Liver (tissue), 8 donors: ENCODE measurements at regions not wholly inside any gene's neighbourhood (a gene's known extent, or its start where the extent isn't known, plus 50 kb on each side); places are given as distances from the start of the nearest gene placed in this dataset.

Experiments
- DNase-seq: peaks from one replicate; pipeline ENCODE4 v3.0.0-alpha.2; 2017; ENCODE audit warnings: low spot score
- H3K27ac ChIP-seq, 2 donors: one replicate each; pipeline ENCODE4 v1.7.0; 2013; ENCODE audit warnings: inconsistent platforms in 2 of 2, low read length in 2 of 2, control low read depth in 1 of 2, low read depth in 1 of 2, mild to moderate bottlenecking in 1 of 2
- H3K27me3 ChIP-seq, 4 donors: one replicate each; pipeline versions ENCODE4 v1.6.1 to v1.7.0; 2013; ENCODE audit warnings: low read length in 3 of 4, inconsistent platforms in 1 of 4, mild to moderate bottlenecking in 1 of 4, moderate library complexity in 1 of 4; ENCODE audit not compliant: control insufficient read depth in 4 of 4, insufficient read depth in 4 of 4
- H3K36me3 ChIP-seq, 4 donors: one replicate each; pipeline versions ENCODE4 v1.6.1 to v1.7.0; 2013; ENCODE audit warnings: low read length in 3 of 4, mild to moderate bottlenecking in 3 of 4, low read depth in 1 of 4, moderate library complexity in 1 of 4; ENCODE audit not compliant: control insufficient read depth in 4 of 4, insufficient read depth in 3 of 4
- H3K4me1 ChIP-seq, 4 donors: one replicate each; pipeline versions ENCODE4 v1.6.1 to v1.7.0; 2013; ENCODE audit warnings: low read length in 3 of 4, mild to moderate bottlenecking in 3 of 4, moderate library complexity in 1 of 4; ENCODE audit not compliant: control insufficient read depth in 4 of 4, insufficient read depth in 4 of 4
- H3K4me3 ChIP-seq, 3 donors: one replicate each; pipeline versions ENCODE4 v1.6.1 to v1.7.0; 2013; ENCODE audit warnings: low read length in 3 of 3, control low read depth in 1 of 3, low read depth in 1 of 3, mild to moderate bottlenecking in 1 of 3
- H3K9ac ChIP-seq, 2 donors: one replicate each; pipeline ENCODE4 v1.7.0; 2013; ENCODE audit warnings: low read length in 2 of 2, mild to moderate bottlenecking in 2 of 2, moderate library complexity in 2 of 2, control low read depth in 1 of 2, low read depth in 1 of 2
- H3K9me3 ChIP-seq, 4 donors: one replicate each; pipeline versions ENCODE4 v1.6.1 to v1.7.0; 2013; ENCODE audit warnings: low read length in 3 of 4; ENCODE audit not compliant: control insufficient read depth in 4 of 4
- EGR1 ChIP-seq, 2 donors: IDR thresholded peaks; 2 replicates each; pipeline ENCODE4 v1.6.1; 2016 to 2018; ENCODE audit warnings: antibody characterized with exemption in 2 of 2, low read depth in 2 of 2
- FOXA1 ChIP-seq: IDR thresholded peaks from 2 replicates; pipeline ENCODE4 v1.6.1; 2016; ENCODE audit warnings: antibody characterized with exemption
- GABPA ChIP-seq, 2 donors: IDR thresholded peaks in 1 of 2; conservative IDR thresholded peaks in 1 of 2; 2 replicates each; pipeline ENCODE4 v1.6.1; 2016; ENCODE audit warnings: antibody characterized with exemption in 2 of 2, mild to moderate bottlenecking in 1 of 2, moderate library complexity in 1 of 2
- HNF4A ChIP-seq, 2 donors: conservative IDR thresholded peaks; 2 replicates each; pipeline ENCODE4 v1.6.1; 2016; ENCODE audit warnings: antibody characterized with exemption in 2 of 2, mild to moderate bottlenecking in 2 of 2
- HNF4G ChIP-seq: IDR thresholded peaks from 2 replicates; pipeline ENCODE4 v1.6.1; 2016; ENCODE audit warnings: antibody characterized with exemption
- RXRA ChIP-seq, 2 donors: IDR thresholded peaks; 2 replicates each; pipeline ENCODE4 v1.6.1; 2017 to 2018; ENCODE audit warnings: antibody characterized with exemption in 2 of 2, mild to moderate bottlenecking in 1 of 2
- YY1 ChIP-seq: IDR thresholded peaks from 2 replicates; pipeline ENCODE4 v1.6.1; 2016; ENCODE audit warnings: antibody characterized with exemption, mild to moderate bottlenecking
- WGBS: extraction: QIAGEN DNeasy Blood & Tissue Kit; methylation state at CpG from one replicate; pipeline ENCODE4 v1.1.7; 2013; 5-methylcytosine and 5-hydroxymethylcytosine counted together
- TF ChIP-seq, protein P1 (sequence below): fragments of 150-350 bp; IDR thresholded peaks from 2 replicates; pipeline ENCODE4 v1.5.1; 2017; ENCODE audit warnings: improper control_type of control experiment, low read depth, low read length; ENCODE audit not compliant: missing input control
- TF ChIP-seq, protein P2 (sequence below): IDR thresholded peaks from 2 replicates; pipeline ENCODE4 v1.6.1; 2016; ENCODE audit warnings: antibody characterized with exemption
- TF ChIP-seq, protein P3 (sequence below): IDR thresholded peaks from 2 replicates; pipeline ENCODE4 v1.6.1; 2016; ENCODE audit warnings: antibody characterized with exemption
- TF ChIP-seq, protein P4 (sequence below): IDR thresholded peaks from 2 replicates; pipeline ENCODE4 v1.6.1; 2016; ENCODE audit warnings: antibody characterized with exemption
- TF ChIP-seq, protein P5 (sequence below): IDR thresholded peaks from 2 replicates; pipeline ENCODE4 v1.6.1; 2016; ENCODE audit warnings: antibody characterized with exemption, mild to moderate bottlenecking
- donor health status: healthy.
- donor health status: healthy.
- donor health status: healthy.
- donor health status: healthy.
- donor health status: healthy.

DNA sequence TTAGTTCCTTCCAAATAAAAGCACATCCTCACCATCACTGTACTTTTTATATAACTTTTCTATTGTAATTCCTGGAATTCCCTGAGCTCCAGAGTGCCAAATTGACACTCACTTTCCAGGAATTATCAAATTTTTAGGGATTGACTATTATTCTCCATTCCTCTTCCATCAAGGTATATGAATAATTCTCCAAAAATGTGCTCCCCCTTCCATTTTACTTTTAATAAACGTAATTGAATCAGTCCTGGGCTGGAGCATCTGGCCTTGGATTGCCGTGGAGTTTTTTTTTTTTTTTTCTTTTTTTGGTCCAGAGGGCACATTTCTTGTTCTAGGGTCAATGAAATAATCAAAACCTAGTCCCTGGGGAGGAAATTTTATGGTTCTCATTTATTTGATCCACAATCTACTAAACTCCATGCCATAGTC lies 304.3 kb downstream of the CDCA7 start:
- 78% methylated on average over 2 of the region's 2 CpGs for WGBS
- no peaks in the 10 kb centered on the region for H3K9me3 ChIP-seq

DNA sequence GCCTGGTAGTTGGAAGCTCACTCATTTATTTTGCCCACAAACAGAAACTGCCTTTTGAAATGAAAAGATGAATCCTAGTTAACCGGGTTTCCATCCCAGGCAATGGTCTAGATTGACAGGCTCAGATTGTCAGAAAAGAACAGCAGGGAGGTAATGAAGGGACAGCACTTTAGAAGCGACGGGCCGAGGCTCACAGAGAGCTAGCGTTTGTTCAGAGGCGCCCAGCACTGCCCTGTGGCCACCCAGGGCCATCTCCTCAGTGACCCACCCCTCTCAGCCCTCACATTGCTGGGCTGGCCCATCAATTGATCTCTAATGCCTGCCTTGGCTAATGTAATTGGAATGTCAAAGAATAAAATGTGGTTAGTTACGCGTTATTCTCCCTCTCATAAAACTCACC lies 304.8 kb downstream of the CDCA7 start:
- no peak overlapping the region for H3K9ac ChIP-seq
- no peak overlapping the region for H3K27ac ChIP-seq
- H3K9me3 ChIP-seq, result no peaks in the 10 kb centered on the region
- DNase-seq, result no peak
- H3K36me3 ChIP-seq, result no peaks in the 10 kb centered on the region
- H3K4me3 ChIP-seq, result no peak overlapping the region
- no peaks in the 10 kb centered on the region for H3K4me1 ChIP-seq
- H3K27me3 ChIP-seq, result peaks cover 0 to 3% (median 0%) of the 10 kb centered on the region in 4 donors
- TF ChIP-seq GABPA (IDR thresholded peaks at IDR 0.05 in 1 of 2, conservative IDR thresholded peaks at IDR 0.05 in 1 of 2), result no peak
- TF ChIP-seq YY1, result no peak
- TF ChIP-seq EGR1 (IDR thresholded peaks at IDR 0.05; ENCODE audit: low read depth in 2 of 2), result no peak
- 90% methylated on average over 8 of the region's 8 CpGs for WGBS

More for the DNA sequence above, 304.3 kb downstream of the CDCA7 start:
- no peaks in the 10 kb centered on the region for H3K36me3 ChIP-seq
- no peak for TF ChIP-seq HNF4A (conservative IDR thresholded peaks at IDR 0.05)
- no peak for TF ChIP-seq GABPA (IDR thresholded peaks at IDR 0.05 in 1 of 2, conservative IDR thresholded peaks at IDR 0.05 in 1 of 2)
- TF ChIP-seq, protein P1, sequence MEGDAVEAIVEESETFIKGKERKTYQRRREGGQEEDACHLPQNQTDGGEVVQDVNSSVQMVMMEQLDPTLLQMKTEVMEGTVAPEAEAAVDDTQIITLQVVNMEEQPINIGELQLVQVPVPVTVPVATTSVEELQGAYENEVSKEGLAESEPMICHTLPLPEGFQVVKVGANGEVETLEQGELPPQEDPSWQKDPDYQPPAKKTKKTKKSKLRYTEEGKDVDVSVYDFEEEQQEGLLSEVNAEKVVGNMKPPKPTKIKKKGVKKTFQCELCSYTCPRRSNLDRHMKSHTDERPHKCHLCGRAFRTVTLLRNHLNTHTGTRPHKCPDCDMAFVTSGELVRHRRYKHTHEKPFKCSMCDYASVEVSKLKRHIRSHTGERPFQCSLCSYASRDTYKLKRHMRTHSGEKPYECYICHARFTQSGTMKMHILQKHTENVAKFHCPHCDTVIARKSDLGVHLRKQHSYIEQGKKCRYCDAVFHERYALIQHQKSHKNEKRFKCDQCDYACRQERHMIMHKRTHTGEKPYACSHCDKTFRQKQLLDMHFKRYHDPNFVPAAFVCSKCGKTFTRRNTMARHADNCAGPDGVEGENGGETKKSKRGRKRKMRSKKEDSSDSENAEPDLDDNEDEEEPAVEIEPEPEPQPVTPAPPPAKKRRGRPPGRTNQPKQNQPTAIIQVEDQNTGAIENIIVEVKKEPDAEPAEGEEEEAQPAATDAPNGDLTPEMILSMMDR, result no peak
- TF ChIP-seq, protein P2, sequence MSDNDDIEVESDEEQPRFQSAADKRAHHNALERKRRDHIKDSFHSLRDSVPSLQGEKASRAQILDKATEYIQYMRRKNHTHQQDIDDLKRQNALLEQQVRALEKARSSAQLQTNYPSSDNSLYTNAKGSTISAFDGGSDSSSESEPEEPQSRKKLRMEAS, result no peak
- TF ChIP-seq, protein P3, sequence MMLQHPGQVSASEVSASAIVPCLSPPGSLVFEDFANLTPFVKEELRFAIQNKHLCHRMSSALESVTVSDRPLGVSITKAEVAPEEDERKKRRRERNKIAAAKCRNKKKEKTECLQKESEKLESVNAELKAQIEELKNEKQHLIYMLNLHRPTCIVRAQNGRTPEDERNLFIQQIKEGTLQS, result no peak
- no peak for TF ChIP-seq RXRA (IDR thresholded peaks at IDR 0.05)
- DNase-seq, result no peak
- H3K4me1 ChIP-seq, result no peaks in the 10 kb centered on the region
- H3K9ac ChIP-seq, result no peak overlapping the region
- no peak overlapping the region for H3K27ac ChIP-seq
- peaks cover 0 to 3% (median 0%) of the 10 kb centered on the region in 4 donors for H3K27me3 ChIP-seq
- H3K4me3 ChIP-seq, result no peak overlapping the region

DNA sequence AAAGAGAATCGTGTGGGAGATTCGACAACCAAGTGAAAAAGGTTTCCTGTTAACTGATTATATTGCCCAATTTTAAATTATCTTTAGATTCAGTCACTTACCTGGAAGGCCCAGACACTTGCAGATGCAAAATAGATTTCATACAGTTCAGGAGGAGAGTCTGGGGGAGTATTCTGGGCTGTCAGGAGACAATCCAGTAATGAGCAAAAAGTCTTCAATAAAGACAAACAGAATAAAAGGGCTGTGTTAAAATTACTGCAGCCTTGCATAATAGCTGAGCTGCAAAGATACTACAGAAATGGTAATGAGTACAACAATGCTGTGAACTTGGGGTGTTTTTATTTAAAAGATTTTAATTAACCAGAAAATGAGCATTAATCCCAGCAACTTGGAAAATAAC lies 303.6 kb downstream of the SP3 start:
- Histone ChIP-seq H3K27ac (no peak overlapping the region), H3K36me3 (no peaks in the 10 kb centered on the region), H3K9ac (no peak overlapping the region), H3K4me3 (no peak overlapping the region), H3K27me3 (peaks cover 0 to 3% (median 0%) of the 10 kb centered on the region in 4 donors), H3K4me1 (no peaks in the 10 kb centered on the region), H3K9me3 (no peaks in the 10 kb centered on the region)
- TF ChIP-seq HNF4A (conservative IDR thresholded peaks at IDR 0.05), result no peak
- no peak for DNase-seq
- WGBS, result 91% methylated on average over 2 of the region's 2 CpGs

DNA sequence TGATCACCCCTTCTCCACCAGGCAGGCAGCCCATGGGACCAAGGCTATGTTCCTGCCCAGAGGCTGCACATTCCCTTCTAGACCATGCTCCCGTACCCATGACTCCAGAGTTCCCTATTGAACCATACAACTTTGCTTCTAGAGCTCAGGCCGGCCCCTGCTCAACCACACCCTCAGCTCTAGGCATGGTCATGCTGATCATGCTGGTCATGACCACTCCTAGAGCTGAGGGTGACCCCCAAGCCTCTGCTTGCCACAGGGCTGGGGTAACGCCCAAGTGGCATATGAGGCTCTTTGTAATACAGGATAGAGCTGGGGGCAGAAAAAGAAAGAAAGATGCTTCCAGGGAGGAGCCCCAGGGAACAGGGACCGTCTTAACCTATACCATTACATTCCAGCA lies 301.8 kb downstream of the SP3 start:
- H3K27ac ChIP-seq, result no peak overlapping the region
- no peak for DNase-seq
- H3K36me3 ChIP-seq, result no peaks in the 10 kb centered on the region
- H3K9me3 ChIP-seq, result no peaks in the 10 kb centered on the region
- peaks cover 0 to 3% (median 0%) of the 10 kb centered on the region in 4 donors for H3K27me3 ChIP-seq
- no peaks in the 10 kb centered on the region for H3K4me1 ChIP-seq
- H3K4me3 ChIP-seq, result no peak overlapping the region
- no peak overlapping the region for H3K9ac ChIP-seq
- WGBS, result 86% methylated on average over 4 of the region's 4 CpGs
- TF ChIP-seq RXRA (IDR thresholded peaks at IDR 0.05), result no peak
- TF ChIP-seq, protein P4, sequence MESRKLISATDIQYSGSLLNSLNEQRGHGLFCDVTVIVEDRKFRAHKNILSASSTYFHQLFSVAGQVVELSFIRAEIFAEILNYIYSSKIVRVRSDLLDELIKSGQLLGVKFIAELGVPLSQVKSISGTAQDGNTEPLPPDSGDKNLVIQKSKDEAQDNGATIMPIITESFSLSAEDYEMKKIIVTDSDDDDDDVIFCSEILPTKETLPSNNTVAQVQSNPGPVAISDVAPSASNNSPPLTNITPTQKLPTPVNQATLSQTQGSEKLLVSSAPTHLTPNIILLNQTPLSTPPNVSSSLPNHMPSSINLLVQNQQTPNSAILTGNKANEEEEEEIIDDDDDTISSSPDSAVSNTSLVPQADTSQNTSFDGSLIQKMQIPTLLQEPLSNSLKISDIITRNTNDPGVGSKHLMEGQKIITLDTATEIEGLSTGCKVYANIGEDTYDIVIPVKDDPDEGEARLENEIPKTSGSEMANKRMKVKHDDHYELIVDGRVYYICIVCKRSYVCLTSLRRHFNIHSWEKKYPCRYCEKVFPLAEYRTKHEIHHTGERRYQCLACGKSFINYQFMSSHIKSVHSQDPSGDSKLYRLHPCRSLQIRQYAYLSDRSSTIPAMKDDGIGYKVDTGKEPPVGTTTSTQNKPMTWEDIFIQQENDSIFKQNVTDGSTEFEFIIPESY, result no peak
- TF ChIP-seq FOXA1, result no peak
- no peak for TF ChIP-seq YY1
- no peak for TF ChIP-seq EGR1 (IDR thresholded peaks at IDR 0.05; ENCODE audit: low read depth in 2 of 2)
- no peak for TF ChIP-seq GABPA (IDR thresholded peaks at IDR 0.05 in 1 of 2, conservative IDR thresholded peaks at IDR 0.05 in 1 of 2)
- TF ChIP-seq, protein P5, sequence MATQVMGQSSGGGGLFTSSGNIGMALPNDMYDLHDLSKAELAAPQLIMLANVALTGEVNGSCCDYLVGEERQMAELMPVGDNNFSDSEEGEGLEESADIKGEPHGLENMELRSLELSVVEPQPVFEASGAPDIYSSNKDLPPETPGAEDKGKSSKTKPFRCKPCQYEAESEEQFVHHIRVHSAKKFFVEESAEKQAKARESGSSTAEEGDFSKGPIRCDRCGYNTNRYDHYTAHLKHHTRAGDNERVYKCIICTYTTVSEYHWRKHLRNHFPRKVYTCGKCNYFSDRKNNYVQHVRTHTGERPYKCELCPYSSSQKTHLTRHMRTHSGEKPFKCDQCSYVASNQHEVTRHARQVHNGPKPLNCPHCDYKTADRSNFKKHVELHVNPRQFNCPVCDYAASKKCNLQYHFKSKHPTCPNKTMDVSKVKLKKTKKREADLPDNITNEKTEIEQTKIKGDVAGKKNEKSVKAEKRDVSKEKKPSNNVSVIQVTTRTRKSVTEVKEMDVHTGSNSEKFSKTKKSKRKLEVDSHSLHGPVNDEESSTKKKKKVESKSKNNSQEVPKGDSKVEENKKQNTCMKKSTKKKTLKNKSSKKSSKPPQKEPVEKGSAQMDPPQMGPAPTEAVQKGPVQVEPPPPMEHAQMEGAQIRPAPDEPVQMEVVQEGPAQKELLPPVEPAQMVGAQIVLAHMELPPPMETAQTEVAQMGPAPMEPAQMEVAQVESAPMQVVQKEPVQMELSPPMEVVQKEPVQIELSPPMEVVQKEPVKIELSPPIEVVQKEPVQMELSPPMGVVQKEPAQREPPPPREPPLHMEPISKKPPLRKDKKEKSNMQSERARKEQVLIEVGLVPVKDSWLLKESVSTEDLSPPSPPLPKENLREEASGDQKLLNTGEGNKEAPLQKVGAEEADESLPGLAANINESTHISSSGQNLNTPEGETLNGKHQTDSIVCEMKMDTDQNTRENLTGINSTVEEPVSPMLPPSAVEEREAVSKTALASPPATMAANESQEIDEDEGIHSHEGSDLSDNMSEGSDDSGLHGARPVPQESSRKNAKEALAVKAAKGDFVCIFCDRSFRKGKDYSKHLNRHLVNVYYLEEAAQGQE, result no peak
- TF ChIP-seq, protein P1, result no peak
- TF ChIP-seq HNF4G, result no peak
